Small intestine (tissue), 7 donors: ENCODE measurements at regions not wholly inside any gene's neighbourhood (a gene's known extent, or its start where the extent isn't known, plus 50 kb on each side); places are given as distances from the start of the nearest gene placed in this dataset.

Experiments used
- DNase-seq, 2 donors: peaks; one replicate each; pipeline versions ENCODE4 v3.0.0 to v3.0.0-alpha.2; 2013
- FAIRE-seq: peaks from 2 replicates; lab custom pipeline; 2012; peaks lifted over from hg19 to GRCh38; lab: Jason Lieb, UNC
- H3K27ac ChIP-seq, 3 donors: one replicate each; pipeline ENCODE4 v1.5.1; 2013; ENCODE audit warnings: low read length in 2 of 3, mild to moderate bottlenecking in 2 of 3, control low read depth in 1 of 3, inconsistent platforms in 1 of 3, low read depth in 1 of 3, moderate library complexity in 1 of 3
- H3K27me3 ChIP-seq, 3 donors: one replicate each; pipeline ENCODE4 v1.6.1; 2013; ENCODE audit warnings: low read length in 3 of 3, inconsistent platforms in 1 of 3; ENCODE audit not compliant: control insufficient read depth in 3 of 3, insufficient read depth in 3 of 3
- H3K36me3 ChIP-seq, 3 donors: one replicate each; pipeline ENCODE4 v1.6.1; 2013; ENCODE audit warnings: low read length in 3 of 3, inconsistent platforms in 1 of 3, low read depth in 1 of 3, mild to moderate bottlenecking in 1 of 3, moderate library complexity in 1 of 3; ENCODE audit not compliant: control insufficient read depth in 3 of 3, insufficient read depth in 2 of 3
- H3K4me1 ChIP-seq, 3 donors: one replicate each; pipeline ENCODE4 v1.6.1; 2013; ENCODE audit warnings: low read length in 2 of 3, inconsistent platforms in 1 of 3, low read depth in 1 of 3, mild to moderate bottlenecking in 1 of 3, moderate library complexity in 1 of 3; ENCODE audit not compliant: control insufficient read depth in 3 of 3, insufficient read depth in 2 of 3
- H3K4me3 ChIP-seq, 3 donors: one replicate each; pipeline ENCODE4 v1.5.1; 2013; ENCODE audit warnings: low read length in 3 of 3, control low read depth in 1 of 3, inconsistent platforms in 1 of 3, low read depth in 1 of 3, mild to moderate bottlenecking in 1 of 3, moderate library complexity in 1 of 3
- H3K9me3 ChIP-seq, 2 donors: one replicate each; pipeline ENCODE4 v1.6.1; 2013; ENCODE audit warnings: low read depth in 1 of 2, low read length in 1 of 2; ENCODE audit not compliant: control insufficient read depth in 2 of 2, insufficient read depth in 1 of 2
- WGBS, 3 donors: extraction: QIAGEN DNeasy Blood & Tissue Kit; methylation state at CpG; one replicate each; pipeline ENCODE4 v1.1.7; 2013; 5-methylcytosine and 5-hydroxymethylcytosine counted together
- donor health status: healthy with polysubstance abuse.
- donor health status: control.
- donor health status: control.
- donor health status: Bipolar disorder and iron deficiency.
- donor health status: healthy.

GRCh38 chr3:81388191-81388590 is 373.3 kb downstream of the GBE1 start:
- WGBS, 3 donors: 77 to 84% (median 80%) methylated on average over 4 of the region's 4 CpGs
- Histone ChIP-seq H3K27ac (no peak overlapping the region), H3K4me3 (no peak overlapping the region), H3K4me1 (no peaks in the 10 kb centered on the region), H3K27me3 (no peaks in the 10 kb centered on the region), H3K9me3 (no peaks in the 10 kb centered on the region), H3K36me3 (no peaks in the 10 kb centered on the region)
- FAIRE-seq (no peak), DNase-seq (no peak)

- H3K4me1 ChIP-seq: no peaks in the 10 kb centered on the region
- no peak for FAIRE-seq
- no peak overlapping the region for H3K4me3 ChIP-seq
- H3K27me3 ChIP-seq: no peaks in the 10 kb centered on the region
- peaks cover 0 to 4% of the 10 kb centered on the region in 2 donors for H3K9me3 ChIP-seq
- no peak overlapping the region for H3K27ac ChIP-seq
- WGBS, 3 donors: 69 to 86% (median 79%) methylated on average over 1 of the region's 1 CpG
- DNase-seq: no peak
- no peaks in the 10 kb centered on the region for H3K36me3 ChIP-seq
These were observed 379.0 kb downstream of the GBE1 start for GRCh38 chr3:81382470-81382869.

GRCh38 chr3:81380234-81380633 is 381.2 kb downstream of the GBE1 start:
- Histone ChIP-seq H3K4me1 (no peaks in the 10 kb centered on the region), H3K9me3 (peaks cover 0 to 4% of the 10 kb centered on the region in 2 donors), H3K4me3 (no peak overlapping the region), H3K27me3 (no peaks in the 10 kb centered on the region), H3K27ac (no peak overlapping the region), H3K36me3 (no peaks in the 10 kb centered on the region)
- no peak for FAIRE-seq
- DNase-seq: no peak
- 79 to 89% (median 88%) methylated on average over 4 of the region's 4 CpGs for WGBS, 3 donors

- Histone ChIP-seq H3K27ac (no peak overlapping the region), H3K4me1 (no peaks in the 10 kb centered on the region), H3K9me3 (peaks cover 0 to 4% of the 10 kb centered on the region in 2 donors), H3K36me3 (no peaks in the 10 kb centered on the region), H3K27me3 (no peaks in the 10 kb centered on the region), H3K4me3 (no peak overlapping the region)
- DNase-seq (no peak), FAIRE-seq (no peak)
- WGBS, 3 donors: 59 to 70% (median 65%) methylated on average over 5 of the region's 5 CpGs
These were observed 382.7 kb downstream of the GBE1 start for GRCh38 chr3:81378552-81379293.

- Histone ChIP-seq H3K36me3 (no peaks in the 10 kb centered on the region), H3K9me3 (peaks cover 0 to 4% of the 10 kb centered on the region in 2 donors), H3K27me3 (no peaks in the 10 kb centered on the region), H3K4me3 (no peak overlapping the region), H3K27ac (no peak overlapping the region), H3K4me1 (no peaks in the 10 kb centered on the region)
- DNase-seq (no peak), FAIRE-seq (no peak)
These were observed 385.5 kb downstream of the GBE1 start for GRCh38 chr3:81375921-81376320.

GRCh38 chr3:81364411-81364810 is 397.0 kb downstream of the GBE1 start:
- 43 to 68% (median 67%) methylated on average over 3 of the region's 3 CpGs for WGBS, 3 donors
- no peaks in the 10 kb centered on the region for H3K9me3 ChIP-seq
- H3K4me1 ChIP-seq: no peaks in the 10 kb centered on the region
- DNase-seq (no peak), FAIRE-seq (no peak)
- no peak overlapping the region for H3K27ac ChIP-seq
- no peak overlapping the region for H3K4me3 ChIP-seq
- H3K36me3 ChIP-seq: no peaks in the 10 kb centered on the region
- no peaks in the 10 kb centered on the region for H3K27me3 ChIP-seq

- Histone ChIP-seq H3K9me3 (no peaks in the 10 kb centered on the region), H3K27me3 (no peaks in the 10 kb centered on the region), H3K4me1 (no peaks in the 10 kb centered on the region), H3K36me3 (no peaks in the 10 kb centered on the region), H3K27ac (no peak overlapping the region), H3K4me3 (no peak overlapping the region)
- no peak for FAIRE-seq
- DNase-seq: no peak
- 46 to 60% (median 56%) methylated on average over 2 of the region's 2 CpGs for WGBS, 3 donors
These were observed 397.6 kb downstream of the GBE1 start for GRCh38 chr3:81363816-81364215.

- Histone ChIP-seq H3K4me1 (no peaks in the 10 kb centered on the region), H3K9me3 (peaks cover 0 to 8% of the 10 kb centered on the region in 2 donors), H3K36me3 (no peaks in the 10 kb centered on the region), H3K4me3 (no peak overlapping the region), H3K27me3 (no peaks in the 10 kb centered on the region), H3K27ac (no peak overlapping the region)
- 76 to 83% (median 79%) methylated on average over 5 of the region's 5 CpGs for WGBS, 3 donors
- DNase-seq (no peak), FAIRE-seq (no peak)
These were observed 407.3 kb downstream of the GBE1 start for GRCh38 chr3:81354119-81354518.

- H3K9me3 ChIP-seq: peaks cover 0 to 2% of the 10 kb centered on the region in 2 donors
- H3K4me3 ChIP-seq: no peak overlapping the region
- WGBS, 3 donors: 19 to 32% (median 26%) methylated on average over 3 of the region's 3 CpGs
- FAIRE-seq: no peak
- no peaks in the 10 kb centered on the region for H3K4me1 ChIP-seq
- H3K27ac ChIP-seq: no peak overlapping the region
- H3K36me3 ChIP-seq: no peaks in the 10 kb centered on the region
- no peaks in the 10 kb centered on the region for H3K27me3 ChIP-seq
- DNase-seq: peak; percentile 32 to 34
These were observed 408.6 kb downstream of the GBE1 start for GRCh38 chr3:81352867-81353266.
